Kidney epithelial cell (primary cell): ENCODE measurements at regions not wholly inside any gene's neighbourhood (a gene's known extent, or its start where the extent isn't known, plus 50 kb on each side); places are given as distances from the start of the nearest gene placed in this dataset.

Experiments
- DNase-seq: peaks from one replicate; pipeline ENCODE4 v3.0.0-alpha.2; 2010; ENCODE audit warnings: low read depth
- H3K27me3 ChIP-seq: 2 replicates; pipeline ENCODE4 v1.6.0; 2011; ENCODE audit warnings: low read length; ENCODE audit not compliant: control insufficient read depth, insufficient read depth
- H3K36me3 ChIP-seq: 2 replicates; pipeline ENCODE4 v1.5.1; 2011; ENCODE audit warnings: low read length; ENCODE audit not compliant: control insufficient read depth, insufficient read depth
- H3K4me3 ChIP-seq: 2 replicates; pipeline ENCODE4 v1.5.1; 2011; ENCODE audit warnings: low read depth, mild to moderate bottlenecking, control low read depth, low read length
- TF ChIP-seq, protein P1 (sequence below): IDR thresholded peaks from 2 replicates; pipeline ENCODE4 v1.5.1; 2011; ENCODE audit warnings: mild to moderate bottlenecking, moderate library complexity, low read length, control low read depth, inconsistent platforms; ENCODE audit not compliant: insufficient read depth, poor library complexity, severe bottlenecking

DNA sequence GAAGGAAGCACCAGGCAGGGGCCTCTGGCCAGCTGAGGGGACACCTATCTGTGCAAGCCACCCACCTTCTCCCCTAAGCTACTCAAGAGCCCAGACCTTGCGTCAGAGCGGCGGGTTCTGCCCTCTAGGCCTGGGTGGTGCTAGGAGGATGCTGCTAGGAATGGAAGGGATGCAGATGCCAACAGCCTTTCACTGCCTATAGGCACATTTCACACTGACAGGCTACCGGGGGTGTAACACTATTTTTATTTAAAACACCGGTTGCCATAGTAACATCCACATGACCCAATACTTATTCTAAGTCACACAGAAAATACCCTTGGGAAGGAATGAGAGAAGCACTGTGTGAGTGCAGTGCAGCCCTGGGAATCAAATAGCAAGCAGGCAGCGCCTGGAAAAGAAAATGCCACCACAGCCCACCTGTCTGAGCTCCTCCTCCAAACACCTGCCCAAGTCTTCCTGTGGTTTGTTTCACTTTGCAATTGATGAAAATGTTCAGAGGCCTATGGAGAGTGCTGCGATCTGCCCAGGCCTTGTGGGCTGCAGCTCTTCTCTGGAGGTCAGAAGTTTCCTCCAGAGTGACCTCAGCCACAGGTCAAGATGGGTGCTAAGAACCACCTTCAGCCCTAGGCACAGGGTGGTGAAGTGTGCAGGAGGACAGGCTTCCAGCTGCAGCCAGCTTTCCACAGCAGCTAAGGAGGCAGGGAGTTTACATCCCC, 113.5 kb upstream of the TOPAZ1 start:
- TF ChIP-seq, protein P1, sequence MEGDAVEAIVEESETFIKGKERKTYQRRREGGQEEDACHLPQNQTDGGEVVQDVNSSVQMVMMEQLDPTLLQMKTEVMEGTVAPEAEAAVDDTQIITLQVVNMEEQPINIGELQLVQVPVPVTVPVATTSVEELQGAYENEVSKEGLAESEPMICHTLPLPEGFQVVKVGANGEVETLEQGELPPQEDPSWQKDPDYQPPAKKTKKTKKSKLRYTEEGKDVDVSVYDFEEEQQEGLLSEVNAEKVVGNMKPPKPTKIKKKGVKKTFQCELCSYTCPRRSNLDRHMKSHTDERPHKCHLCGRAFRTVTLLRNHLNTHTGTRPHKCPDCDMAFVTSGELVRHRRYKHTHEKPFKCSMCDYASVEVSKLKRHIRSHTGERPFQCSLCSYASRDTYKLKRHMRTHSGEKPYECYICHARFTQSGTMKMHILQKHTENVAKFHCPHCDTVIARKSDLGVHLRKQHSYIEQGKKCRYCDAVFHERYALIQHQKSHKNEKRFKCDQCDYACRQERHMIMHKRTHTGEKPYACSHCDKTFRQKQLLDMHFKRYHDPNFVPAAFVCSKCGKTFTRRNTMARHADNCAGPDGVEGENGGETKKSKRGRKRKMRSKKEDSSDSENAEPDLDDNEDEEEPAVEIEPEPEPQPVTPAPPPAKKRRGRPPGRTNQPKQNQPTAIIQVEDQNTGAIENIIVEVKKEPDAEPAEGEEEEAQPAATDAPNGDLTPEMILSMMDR: no peak
- H3K27me3 ChIP-seq: peaks cover 2% of the 10 kb centered on the region
- no peak for DNase-seq
- no peak overlapping the region for H3K4me3 ChIP-seq
- H3K36me3 ChIP-seq: no peaks in the 10 kb centered on the region

DNA sequence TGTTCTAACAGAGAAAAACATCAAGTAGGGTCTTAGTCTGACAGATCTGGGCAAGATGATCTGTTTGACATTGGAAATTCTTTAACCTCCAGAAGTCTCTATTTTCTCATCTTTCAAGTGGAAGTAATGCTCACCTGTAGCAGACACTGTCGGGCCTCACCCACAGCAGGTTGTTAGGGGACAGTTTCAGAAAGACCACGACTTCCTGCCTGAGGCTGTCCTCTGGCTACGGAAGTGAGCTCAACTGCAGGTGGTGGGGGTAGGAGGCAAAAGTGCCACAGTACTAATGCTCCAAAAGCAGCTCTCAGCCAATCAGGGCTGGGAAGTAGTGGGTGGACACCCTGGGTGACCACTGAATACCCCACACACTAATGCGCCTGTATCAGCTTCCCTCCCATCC, 111.4 kb upstream of the TOPAZ1 start:
- DNase-seq: no peak
- TF ChIP-seq, protein P1: no peak
- Histone ChIP-seq H3K27me3 (peaks cover 2% of the 10 kb centered on the region), H3K4me3 (no peak overlapping the region), H3K36me3 (no peaks in the 10 kb centered on the region)

DNA sequence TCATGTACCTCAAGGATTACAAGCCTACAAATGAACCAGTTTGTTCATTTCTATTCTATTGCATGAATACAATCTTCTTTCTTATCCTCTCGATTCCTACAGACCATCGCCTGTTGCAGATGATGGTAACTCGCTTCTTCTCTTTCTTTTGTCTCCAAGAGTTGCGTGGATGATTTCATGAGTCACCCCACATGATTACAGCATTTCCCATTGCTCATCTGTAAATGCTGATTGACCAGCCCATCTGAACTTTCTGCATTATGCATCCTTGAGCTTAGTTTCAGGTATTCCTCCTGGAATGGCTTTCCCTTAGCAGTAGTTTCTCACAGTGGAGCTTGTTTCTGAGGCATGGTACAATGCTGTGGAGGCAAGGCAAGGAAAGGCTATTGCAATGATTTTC, 109.6 kb upstream of the TOPAZ1 start:
- Histone ChIP-seq H3K4me3 (no peak overlapping the region), H3K27me3 (no peaks in the 10 kb centered on the region), H3K36me3 (no peaks in the 10 kb centered on the region)
- DNase-seq: no peak
- TF ChIP-seq, protein P1: no peak

DNA sequence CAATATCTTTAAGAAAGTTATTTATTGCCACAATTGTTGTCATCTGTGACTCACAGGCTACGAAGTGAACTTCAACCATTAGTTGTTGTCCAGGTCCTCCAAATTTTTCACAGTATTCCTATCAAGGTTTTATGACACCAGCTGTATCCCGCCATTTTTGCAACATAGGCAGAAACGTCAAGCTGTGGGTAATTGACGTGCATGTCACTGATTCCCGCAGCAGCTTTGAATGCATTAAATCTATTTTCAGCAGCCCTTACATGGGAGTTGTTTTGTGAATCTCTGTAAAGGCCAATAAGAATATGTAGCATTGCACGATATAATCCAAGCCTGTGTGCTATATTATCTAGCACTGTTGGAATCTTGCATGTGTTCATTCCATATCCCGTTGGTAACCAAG, 109.1 kb upstream of the TOPAZ1 start:
- Histone ChIP-seq H3K4me3 (no peak overlapping the region), H3K36me3 (no peaks in the 10 kb centered on the region), H3K27me3 (no peaks in the 10 kb centered on the region)
- TF ChIP-seq, protein P1: no peak
- DNase-seq: no peak

DNA sequence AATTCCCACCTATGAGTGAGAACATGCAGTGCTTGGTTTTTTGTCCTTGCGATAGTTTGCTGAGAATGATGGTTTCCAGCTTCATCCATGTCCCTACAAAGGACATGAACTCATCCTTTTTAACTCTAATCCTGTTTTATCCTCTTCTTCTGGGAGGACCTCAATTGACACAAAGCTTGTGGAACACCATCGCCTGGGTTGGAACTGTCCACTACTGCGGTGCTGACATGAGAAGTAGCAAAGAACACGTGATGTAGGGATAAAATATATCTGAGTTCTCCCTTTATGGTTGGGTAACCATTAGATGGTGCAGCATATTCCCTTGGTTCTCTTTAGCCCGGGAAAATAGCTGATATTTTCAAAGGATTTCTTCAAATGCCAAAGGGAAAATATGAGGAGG, 105.3 kb upstream of the TOPAZ1 start:
- H3K27me3 ChIP-seq: no peaks in the 10 kb centered on the region
- H3K4me3 ChIP-seq: no peak overlapping the region
- no peak for DNase-seq
- H3K36me3 ChIP-seq: no peaks in the 10 kb centered on the region
- TF ChIP-seq, protein P1: no peak

DNA sequence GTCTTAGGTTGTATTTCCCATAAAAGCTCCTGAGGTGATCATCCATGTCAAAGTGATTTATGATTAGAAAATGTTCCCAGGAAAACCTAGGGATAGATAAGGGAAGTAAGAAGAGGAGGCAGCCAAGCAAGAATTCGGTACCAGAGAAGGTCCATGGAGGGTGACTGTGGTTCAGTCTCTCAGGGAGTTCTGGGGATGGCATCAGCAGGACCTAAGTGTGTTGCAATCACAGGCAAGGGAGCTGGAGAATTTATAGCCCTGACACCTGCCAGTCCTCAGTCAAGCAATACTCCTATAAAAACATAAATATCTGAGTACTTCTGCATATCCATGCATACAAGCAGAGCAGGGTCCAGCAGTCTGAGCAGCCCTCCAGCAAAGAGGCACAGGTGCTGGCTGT, 95.6 kb upstream of the TOPAZ1 start:
- Histone ChIP-seq H3K36me3 (no peaks in the 10 kb centered on the region), H3K4me3 (no peak overlapping the region), H3K27me3 (peaks cover 7% of the 10 kb centered on the region)
- TF ChIP-seq, protein P1: no peak
- no peak for DNase-seq
